NB4 (cell line): ENCODE measurements at regions not wholly inside any gene's neighbourhood (a gene's known extent, or its start where the extent isn't known, plus 50 kb on each side); places are given as distances from the start of the nearest gene placed in this dataset.

ENCODE experiments used
- DNase-seq: peaks from one replicate; pipeline ENCODE4 v3.0.0; 2010; ENCODE audit warnings: low read depth
- H3K4me3 ChIP-seq: one replicate; pipeline ENCODE4 v1.5.1; 2011; ENCODE audit warnings: mild to moderate bottlenecking, low read depth, low read length, moderate library complexity
- MYC ChIP-seq: IDR thresholded peaks from 2 replicates; pipeline ENCODE4 v1.6.1; 2011; ENCODE audit warnings: low read depth, low read length
- POLR2A ChIP-seq: IDR thresholded peaks from 2 replicates; pipeline ENCODE4 v1.6.1; 2011; ENCODE audit warnings: mild to moderate bottlenecking; ENCODE audit not compliant: insufficient read length; ENCODE audit errors: extremely low read depth
- TF ChIP-seq, protein P1 (sequence below): IDR thresholded peaks from 2 replicates; pipeline ENCODE4 v1.6.1; 2011; ENCODE audit warnings: low read depth, low read length
- TF ChIP-seq, protein P2 (sequence below): IDR thresholded peaks from one replicate; pipeline ENCODE4 v1.5.1; 2012; ENCODE audit warnings: low read depth, low read length

- TF ChIP-seq MYC (no peak), POLR2A (no peak)
- TF ChIP-seq, protein P1, sequence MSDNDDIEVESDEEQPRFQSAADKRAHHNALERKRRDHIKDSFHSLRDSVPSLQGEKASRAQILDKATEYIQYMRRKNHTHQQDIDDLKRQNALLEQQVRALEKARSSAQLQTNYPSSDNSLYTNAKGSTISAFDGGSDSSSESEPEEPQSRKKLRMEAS, result no peak
- TF ChIP-seq, protein P2, sequence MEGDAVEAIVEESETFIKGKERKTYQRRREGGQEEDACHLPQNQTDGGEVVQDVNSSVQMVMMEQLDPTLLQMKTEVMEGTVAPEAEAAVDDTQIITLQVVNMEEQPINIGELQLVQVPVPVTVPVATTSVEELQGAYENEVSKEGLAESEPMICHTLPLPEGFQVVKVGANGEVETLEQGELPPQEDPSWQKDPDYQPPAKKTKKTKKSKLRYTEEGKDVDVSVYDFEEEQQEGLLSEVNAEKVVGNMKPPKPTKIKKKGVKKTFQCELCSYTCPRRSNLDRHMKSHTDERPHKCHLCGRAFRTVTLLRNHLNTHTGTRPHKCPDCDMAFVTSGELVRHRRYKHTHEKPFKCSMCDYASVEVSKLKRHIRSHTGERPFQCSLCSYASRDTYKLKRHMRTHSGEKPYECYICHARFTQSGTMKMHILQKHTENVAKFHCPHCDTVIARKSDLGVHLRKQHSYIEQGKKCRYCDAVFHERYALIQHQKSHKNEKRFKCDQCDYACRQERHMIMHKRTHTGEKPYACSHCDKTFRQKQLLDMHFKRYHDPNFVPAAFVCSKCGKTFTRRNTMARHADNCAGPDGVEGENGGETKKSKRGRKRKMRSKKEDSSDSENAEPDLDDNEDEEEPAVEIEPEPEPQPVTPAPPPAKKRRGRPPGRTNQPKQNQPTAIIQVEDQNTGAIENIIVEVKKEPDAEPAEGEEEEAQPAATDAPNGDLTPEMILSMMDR, result no peak
- no peak overlapping the region for H3K4me3 ChIP-seq
- no peak for DNase-seq
Measured at GRCh38 chr12:111195316-111195715, 173.6 kb downstream of the PHETA1 start.

GRCh38 chr12:111194703-111195051 is 174.2 kb downstream of the PHETA1 start:
- DNase-seq, result no peak
- TF ChIP-seq, protein P1, result no peak
- TF ChIP-seq MYC, result no peak
- no peak for TF ChIP-seq POLR2A
- TF ChIP-seq, protein P2, result no peak
- no peak overlapping the region for H3K4me3 ChIP-seq

GRCh38 chr12:111193977-111194702 is 174.8 kb downstream of the PHETA1 start:
- DNase-seq, result no peak
- TF ChIP-seq MYC (no peak), POLR2A (no peak)
- TF ChIP-seq, protein P2, result no peak
- TF ChIP-seq, protein P1, result no peak
- H3K4me3 ChIP-seq, result no peak overlapping the region

DNA sequence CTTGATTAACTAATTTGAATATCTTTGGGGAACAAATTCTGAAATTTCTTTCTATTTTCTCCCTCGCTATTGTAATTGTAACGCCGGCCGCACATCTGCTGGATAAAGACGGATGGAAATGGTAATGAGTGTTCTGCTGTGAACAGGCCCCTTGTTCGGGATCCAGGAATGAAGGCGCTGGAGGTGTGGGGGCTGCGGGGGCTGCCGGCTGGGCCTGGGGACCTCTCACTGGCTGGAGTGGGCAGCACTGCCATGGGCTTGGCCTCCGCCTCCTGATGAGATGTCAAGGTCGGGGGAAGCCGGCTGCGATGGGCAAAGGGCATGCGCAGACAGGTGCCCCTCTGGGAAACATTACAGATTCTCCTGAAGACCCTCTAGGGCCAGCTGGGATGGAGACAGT is 175.4 kb downstream of the PHETA1 start:
- TF ChIP-seq, protein P2, result no peak
- TF ChIP-seq POLR2A (no peak), MYC (no peak)
- TF ChIP-seq, protein P1, result no peak

DNA sequence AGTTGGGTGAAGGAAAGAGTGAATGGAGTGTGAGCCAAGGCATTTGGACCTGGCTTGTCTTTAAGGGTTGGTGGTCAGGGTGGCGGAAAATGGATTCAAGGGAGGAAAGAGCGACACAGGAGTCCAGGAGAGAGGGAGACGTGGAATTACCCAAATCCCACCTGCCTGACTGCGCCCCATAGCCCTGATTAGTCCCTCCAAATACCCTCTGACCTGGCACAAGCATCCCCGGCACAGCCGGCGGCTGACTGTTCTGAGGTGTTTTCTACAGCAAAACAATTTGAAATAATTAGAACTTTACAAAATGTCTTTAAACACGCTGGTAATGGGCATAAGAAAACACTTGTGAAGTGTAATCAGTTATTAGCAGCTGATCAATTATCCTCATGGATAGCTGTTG is 175.8 kb downstream of the PHETA1 start:
- DNase-seq, result no peak
- H3K4me3 ChIP-seq, result no peak overlapping the region
- TF ChIP-seq POLR2A (no peak), MYC (no peak)
- TF ChIP-seq, protein P2, result no peak
- TF ChIP-seq, protein P1, result no peak

More for the DNA sequence above, 175.4 kb downstream of the PHETA1 start:
- no peak for DNase-seq
- H3K4me3 ChIP-seq, result no peak overlapping the region
